Amniotic epithelial cell (primary cell): ENCODE measurements at regions not wholly inside any gene's neighbourhood (a gene's known extent, or its start where the extent isn't known, plus 50 kb on each side); places are given as distances from the start of the nearest gene placed in this dataset.

ENCODE experiments used
- DNase-seq: peaks from one replicate; pipeline ENCODE4 v3.0.0-alpha.2; 2010; ENCODE audit warnings: low read depth

DNA sequence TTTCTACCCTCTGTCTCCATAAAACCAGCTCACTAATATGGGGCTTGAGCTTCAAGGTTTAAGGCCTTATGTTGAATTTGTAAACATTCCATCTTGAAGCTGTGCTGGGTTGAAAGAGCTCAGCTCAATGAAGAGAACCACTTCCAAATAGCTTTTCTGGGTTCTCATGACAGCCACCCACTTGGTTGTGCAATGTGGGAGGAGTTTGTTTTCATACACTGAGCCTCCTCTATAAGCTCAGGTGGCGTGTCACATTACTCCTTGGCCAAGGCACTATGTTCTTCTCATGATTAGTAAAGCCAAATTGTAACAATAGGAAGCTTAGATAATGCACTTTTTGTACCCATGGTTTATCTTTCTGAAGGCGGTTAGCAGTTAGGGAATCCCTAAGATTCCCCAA is 265.6 kb downstream of the PTEN start:
- no peak for DNase-seq

DNA sequence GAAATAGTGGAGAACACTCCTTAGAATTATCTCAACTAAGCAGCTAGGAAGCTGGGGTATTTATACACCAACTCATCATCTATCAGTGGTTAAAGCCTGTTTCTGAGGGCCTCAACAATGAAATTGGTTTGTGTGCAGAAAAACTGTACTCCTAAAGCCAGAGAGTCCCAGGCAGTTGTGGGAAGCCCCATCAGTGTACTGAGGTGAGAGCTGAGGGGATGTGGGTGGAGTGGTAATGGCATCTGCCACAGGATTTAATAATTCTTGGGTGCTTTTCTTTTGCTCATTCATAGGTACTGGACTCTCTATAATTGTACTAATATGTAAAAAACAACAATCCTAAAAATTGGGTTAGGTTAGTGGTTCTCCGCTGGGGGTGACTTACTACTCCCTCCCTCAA is 267.5 kb downstream of the PTEN start:
- DNase-seq, result no peak

DNA sequence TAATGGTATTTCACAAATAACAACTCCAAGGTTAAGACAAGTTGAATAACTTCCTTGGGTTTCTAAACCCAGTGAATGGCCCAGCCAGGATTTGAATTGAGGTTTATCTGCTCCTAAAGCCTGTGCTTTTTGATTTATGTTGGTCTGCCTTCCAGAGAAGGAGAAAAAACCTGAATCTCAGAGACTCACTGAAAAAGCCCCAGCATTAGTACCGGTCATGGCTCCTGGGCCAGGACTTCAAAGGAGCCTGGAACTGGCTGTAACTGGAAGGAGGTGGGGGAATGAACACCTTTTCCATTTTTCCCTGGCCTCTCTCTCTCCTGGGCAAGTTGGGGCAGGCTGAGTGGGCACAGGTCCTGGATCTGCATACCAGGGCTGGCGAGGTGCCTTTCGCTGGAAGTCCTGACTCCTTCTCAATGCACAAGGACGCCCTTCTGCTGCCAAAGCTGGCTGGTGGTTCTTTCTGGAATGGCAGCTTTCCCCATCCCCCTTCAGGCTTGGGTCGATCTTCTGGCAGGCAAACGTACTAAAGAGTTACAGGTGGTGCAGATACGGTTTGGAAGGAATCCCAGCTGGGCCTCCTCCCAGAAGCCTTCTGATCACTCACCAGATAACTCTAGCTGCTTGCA is 268.2 kb downstream of the PTEN start:
- peak; percentile 79 for DNase-seq

DNA sequence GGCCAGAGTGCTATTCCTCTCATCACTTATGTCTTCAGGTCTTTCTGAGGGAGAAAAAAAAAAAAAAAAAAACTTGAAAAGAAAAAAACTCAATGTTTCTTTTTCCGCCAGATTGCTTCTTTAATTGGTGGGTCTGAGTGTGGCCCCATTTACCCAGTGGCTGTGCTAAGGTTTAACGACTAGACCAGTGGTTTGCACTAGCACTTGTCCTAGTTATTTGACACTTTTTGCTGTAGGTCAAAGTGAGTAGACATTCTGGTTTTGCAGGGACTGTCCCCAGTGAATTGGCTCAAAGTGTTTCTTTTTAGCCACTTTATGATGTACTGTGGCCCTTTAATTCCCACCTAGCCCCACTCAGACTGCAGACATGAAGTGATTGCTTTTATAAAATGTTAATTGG is 273.3 kb downstream of the PTEN start:
- no peak for DNase-seq

DNA sequence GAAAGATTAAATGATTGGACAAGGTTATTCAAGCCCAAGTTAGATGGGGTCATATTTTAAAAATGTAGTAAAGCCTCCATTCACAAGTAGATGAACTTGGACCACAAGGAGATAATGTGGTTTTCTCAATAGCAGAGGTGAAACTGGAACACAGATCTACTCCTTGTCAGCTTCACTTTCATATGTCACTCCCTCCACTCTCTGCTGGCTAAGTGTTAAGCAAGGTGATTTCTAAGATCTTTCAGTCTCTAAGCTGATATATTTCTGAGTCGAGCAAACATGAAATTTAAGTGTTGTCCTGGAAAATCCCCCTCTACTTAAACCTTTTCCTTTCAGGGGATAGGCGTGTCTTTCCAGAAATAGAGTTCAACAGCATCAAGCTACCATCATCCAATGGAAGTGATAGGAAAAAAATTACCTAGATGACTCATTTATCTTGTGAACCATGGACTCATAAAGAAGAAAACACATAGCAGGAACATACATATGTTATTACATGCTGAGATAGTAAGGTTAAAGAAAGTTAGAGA is 275.0 kb downstream of the PTEN start:
- DNase-seq, result no peak

DNA sequence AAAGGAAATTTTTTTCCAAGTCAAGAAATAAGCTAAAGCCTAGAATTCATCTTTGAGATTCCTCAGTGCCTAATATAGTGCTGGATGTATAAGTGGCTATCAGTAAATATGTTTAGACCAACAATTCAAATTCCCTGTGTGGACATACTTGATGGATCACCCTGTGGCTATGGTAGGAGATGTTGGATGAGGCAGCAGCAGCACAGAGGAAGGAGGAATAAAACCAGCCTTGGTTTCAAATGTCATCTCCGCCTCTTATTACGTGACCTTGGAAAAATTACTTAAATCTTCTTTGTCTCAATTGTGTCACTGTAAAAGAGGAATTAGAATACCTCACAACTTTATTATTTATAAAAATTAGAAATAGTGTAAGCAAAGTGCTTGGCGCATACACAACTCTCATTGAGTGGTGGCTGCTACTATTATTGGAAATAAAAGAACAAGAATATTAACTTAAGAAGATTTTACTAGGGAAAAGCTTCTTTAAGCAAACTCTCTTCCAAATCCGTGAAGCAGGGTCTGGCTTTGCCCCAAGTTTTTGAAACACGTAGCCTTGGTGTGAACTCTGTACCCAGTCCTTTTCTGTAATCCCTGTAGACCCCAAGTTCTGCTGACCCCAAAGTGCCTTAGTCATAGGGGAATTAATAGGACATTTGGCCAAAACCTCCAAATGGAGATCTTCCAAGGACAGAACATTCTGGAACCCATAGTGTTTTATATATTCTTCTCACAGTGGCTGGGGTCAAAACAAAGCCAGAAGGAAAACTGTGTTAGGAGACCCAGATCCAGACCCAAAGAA is 283.8 kb downstream of the PTEN start:
- no peak for DNase-seq

DNA sequence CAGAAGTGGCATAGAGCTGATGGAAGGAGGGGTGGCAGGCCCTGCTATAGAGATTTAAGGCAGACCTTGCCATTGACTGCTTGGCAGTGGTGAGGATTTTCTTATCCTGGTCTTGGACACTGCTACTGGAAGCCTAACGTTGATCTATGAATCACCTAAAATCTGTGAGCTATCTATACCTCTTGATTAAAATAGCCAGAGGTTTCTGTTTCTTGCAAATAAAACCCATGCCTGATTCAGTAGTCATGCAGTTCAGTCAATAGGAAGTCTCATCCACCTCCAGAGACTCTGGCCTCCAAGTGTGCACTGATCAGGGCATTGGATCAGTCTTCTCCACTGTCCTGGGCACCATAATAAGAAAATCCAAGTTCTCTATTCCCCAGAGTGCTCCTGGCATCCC is 286.5 kb downstream of the PTEN start:
- peak; percentile 14 for DNase-seq

DNA sequence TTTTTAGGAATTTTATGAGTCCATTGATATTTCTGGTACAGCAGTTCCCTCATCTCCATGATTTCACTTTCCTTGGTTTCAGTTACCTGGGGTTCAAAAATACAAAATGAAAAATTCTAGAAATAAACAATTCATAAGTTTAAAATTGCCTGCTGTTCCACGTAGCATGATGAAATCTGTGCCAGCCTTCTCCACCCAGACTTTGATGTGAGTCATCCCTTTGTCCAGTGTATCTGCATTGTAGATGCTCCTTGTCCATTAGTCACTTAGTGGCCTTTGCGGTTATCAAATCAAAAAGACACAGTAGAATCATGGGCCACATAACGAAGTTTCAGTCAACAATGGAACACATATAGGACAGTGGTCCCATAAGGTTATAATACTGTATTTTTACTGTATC is 286.9 kb downstream of the PTEN start:
- DNase-seq, result peak; percentile 86

DNA sequence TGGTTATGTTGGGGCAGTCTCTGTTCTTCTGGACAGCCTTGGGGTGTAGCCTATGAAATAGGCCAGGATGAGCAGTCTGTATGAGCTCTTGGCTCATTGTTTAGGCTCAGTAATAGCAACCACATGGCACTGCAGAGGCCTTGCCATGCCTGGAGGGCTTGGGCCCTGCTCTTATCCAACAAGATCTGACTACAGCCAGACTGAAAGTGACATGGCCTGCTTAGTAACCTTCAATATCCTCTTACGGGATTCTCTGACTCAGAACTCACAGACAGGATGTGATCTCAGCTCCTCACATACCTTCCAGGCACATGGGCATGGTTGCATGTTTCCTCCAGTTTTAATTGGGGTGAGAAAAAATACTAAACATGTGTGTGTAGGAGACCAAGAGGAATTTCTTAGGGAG is 289.3 kb downstream of the PTEN start:
- DNase-seq, result peak; percentile 78

DNA sequence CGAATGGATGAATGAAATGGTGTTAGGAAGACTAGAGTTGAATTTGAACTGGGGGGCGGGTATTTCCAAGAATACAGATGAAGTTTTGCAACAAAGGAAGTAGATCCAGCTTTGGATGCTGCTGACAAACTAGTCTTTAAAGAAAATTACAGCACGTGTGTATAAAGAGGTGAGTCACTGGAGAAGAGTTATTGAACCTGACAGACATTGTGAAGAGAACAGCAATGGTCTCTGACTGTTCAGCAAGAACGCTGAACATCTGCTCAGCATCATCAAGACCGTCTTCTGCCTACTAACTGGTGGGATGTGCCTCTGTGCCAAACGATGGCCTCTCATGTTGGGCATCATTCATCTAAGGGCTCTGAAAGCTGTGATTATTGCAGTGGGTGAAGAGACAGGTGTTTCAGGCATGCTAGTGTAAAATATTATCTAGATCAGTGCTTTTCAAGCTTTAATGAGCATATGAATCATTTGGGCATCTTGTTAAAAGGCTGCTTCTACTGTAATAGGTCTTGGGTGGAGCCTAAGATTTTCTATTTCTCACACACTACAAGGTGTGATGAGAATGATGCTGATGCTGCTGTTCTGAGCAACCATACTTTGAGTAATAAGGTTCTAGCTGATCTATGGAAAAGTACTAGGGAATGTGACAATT is 291.3 kb downstream of the PTEN start:
- peak; percentile 87 for DNase-seq

DNA sequence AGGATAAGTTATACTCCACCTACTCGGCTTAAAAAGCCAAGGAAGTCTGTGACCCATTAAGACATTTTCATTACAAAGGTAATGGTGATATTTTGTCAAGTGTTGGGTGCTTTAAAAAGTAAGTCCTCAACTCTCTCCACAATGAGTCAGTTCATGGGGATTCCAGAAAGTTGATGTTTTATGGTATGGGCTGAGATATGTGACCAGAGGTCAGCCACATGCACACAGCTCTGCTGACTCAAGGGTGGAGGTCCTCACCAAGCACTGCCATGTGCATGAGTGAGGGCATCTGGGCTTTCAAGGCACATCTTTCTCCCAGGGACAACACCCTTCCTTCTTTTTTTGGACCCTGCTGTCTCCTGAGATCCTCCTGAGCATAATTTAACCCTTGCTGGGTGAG is 292.9 kb downstream of the PTEN start:
- peak; percentile 71 for DNase-seq

DNA sequence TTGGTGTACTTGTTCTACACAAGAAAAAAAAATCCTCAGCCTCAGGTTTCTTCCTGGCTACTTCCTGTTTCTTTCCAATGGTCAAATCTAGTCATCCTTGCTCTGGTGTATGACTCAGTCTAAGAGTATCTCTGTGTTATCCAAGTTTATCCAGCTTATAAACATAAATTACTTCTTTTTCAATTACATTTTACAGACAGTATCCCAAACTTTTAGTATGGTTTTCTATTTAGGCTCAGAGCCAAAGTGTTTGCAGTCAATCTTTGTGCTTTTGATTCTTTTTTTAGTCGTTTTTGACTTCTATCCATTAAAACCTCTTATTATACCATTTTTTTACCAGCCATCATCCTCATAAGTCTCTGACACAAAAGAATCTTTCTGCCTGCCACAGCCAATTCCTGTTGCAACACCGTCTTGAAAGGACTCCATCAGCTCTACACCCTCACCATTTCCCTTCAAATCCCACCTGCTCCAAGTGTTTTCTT is 294.6 kb downstream of the PTEN start:
- DNase-seq, result peak; percentile 94

DNA sequence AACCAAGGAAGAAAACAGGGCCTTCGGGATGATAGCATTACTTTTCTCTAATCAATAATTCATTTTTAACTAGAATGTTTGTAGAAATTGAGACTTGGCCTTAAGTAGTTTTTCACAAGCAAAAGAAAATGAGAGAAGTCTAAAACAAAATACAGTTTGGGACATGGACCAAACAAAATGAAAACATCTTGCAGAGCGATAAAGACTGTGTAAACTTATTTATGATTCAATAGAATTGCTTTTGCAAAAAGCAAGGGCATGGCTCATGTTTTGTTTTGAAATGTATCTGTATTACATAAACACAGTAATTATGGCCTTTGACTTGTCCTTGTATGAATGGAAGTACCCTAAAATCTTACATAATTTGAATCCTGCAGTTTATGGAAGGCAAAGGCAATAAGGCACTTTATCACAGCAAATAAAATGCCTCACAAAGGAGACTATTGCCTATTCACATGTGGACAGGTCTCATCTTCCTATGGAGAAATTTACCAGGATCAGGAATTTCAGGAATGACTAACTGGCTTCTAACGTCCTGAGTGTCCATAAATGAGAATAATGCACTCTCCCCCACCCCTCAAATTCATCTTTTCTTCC is 295.2 kb downstream of the PTEN start:
- peak; percentile 24 for DNase-seq

DNA sequence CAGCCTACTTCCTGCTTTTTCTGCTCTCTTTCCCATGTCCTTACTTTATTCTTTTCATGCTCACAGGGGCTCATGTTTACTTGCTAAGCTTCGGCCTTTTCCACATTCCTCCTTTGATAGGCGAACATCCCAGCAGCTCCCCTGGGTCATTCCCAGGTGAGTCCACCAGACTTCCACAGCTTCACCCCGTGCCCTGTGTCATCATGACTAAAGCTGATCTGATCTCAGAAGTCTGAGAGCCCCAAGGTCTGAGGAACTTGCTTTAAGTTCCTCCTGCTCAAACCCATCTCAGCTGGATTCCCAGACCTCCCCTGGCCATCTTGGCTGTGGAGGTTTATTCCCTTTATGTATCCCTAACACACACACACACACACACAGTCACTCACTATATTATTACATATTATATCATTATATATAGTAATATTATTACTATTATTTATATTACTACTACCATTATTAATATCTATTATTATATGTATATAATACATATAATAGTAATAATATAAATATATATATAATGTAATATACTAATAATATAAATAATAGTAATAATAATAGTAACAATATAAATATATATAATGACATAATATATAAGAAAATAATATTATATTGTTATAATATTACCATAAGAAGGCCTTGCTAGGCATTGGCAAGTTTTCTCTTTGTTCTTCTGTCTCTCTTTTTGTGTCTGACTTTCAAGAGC is 295.9 kb downstream of the PTEN start:
- DNase-seq, result no peak

DNA sequence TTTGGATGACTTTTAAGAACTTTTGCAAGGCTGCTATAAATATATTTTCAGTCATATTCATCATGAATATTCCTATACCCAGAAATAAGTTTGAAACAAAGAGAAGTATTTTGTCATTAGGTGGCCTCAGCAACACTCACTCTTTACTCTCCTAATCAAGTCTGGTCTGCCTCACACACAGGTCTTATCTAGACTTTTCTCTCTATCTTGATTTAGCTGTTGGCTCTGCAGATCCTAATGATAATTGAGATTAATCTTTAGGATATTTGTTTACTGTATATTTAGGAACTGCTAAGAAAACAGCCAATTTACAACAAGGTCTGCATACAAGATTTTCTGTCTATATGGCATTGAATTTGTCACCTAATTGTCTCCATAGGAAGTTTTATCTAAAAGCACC is 297.6 kb downstream of the PTEN start:
- DNase-seq, result no peak

DNA sequence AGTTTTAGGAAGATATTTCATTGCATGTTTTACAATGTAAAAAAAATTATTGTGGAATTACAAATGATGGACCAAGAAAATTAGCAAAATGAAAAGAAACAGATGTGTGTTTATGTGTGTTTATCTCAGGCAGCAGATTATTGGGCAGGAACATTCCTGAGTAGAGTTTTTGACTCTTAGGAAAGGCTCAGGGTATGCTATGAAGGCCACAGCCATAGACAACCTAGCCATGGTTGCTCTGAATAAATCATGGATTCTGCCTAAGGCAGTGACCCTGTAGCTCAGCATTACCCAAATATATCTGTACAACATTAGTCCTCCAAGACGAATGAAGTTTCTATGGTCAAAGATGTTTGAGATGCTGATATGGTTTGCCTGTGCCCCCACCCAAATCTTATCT is 298.3 kb downstream of the PTEN start:
- peak; percentile 51 for DNase-seq

DNA sequence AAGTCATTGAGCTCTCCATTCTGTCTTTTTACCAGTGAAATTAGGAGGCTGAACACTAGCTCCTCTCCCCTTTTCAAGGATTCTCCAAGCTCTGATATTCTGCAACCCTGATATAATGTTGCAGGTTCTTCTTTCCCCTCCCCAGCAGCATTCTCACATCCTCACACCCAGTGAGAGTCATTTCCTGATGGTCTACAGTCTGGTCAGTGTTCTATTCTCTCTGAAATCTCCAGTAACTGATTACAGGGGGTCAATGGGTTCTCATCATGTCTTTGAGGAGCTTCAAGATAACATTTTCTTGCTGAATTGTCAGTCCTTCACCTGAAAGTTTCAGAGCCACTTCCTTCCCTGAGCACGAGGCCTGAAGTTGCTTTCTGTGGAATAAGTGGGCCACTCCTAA is 299.4 kb downstream of the PTEN start:
- no peak for DNase-seq

DNA sequence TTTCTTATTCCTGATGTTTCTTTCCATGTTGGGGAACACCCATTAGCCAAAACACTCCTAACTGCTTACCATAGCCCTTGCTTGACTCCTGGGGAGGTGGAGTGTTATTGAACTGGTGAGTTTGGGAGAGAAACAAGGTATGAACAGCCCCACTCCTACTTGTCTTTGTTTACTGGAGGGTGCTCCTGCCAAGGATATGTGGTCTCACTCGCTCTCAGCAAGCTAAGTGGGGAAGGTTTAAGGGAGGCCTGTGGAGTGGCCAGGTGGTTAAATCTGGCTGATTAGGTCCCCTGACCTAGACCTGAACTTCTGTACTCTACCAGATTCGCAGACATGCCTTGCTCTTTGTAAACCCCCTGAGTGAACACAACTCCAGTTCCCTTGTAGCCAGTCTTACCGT is 300.1 kb downstream of the PTEN start:
- no peak for DNase-seq

DNA sequence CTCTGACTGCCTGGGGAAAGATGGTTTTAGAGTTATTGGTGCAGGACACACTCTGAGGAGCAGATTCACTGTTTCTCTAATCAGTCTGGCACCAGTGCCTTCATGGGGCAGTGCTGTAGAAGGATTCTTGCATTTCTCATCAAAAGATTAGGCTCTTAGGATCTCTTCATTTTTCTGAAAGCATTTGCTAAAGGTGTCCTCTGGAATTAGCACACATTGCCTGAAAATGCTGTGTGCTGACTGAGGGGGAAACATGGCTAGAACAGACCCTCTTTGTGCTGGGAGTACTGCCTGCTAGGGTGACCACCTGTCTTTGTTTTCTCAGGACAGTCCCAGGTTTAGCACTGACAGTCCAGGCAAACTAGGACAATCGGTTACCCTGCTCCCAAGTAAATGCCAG is 301.0 kb downstream of the PTEN start:
- no peak for DNase-seq

DNA sequence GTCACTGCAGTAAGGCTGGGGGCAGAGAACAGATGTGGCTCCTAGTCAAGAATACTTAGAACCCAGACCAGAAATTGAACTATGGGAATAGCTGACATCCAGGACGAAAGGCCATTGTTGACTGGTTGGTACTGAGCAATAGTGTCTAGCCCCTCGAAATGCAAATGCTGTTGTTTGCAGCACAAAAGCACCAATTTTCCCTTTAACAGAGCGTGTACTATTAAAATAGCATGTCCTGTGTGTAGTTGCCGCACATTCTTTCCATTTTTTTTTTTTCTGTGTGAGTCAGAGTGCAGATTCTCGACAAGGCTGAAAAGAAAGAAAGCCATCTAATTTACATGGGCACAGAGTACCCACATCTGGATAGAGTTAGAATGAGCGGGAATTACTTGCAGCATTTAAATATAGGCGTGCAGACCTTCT is 302.4 kb downstream of the PTEN start:
- peak; percentile 48 for DNase-seq

DNA sequence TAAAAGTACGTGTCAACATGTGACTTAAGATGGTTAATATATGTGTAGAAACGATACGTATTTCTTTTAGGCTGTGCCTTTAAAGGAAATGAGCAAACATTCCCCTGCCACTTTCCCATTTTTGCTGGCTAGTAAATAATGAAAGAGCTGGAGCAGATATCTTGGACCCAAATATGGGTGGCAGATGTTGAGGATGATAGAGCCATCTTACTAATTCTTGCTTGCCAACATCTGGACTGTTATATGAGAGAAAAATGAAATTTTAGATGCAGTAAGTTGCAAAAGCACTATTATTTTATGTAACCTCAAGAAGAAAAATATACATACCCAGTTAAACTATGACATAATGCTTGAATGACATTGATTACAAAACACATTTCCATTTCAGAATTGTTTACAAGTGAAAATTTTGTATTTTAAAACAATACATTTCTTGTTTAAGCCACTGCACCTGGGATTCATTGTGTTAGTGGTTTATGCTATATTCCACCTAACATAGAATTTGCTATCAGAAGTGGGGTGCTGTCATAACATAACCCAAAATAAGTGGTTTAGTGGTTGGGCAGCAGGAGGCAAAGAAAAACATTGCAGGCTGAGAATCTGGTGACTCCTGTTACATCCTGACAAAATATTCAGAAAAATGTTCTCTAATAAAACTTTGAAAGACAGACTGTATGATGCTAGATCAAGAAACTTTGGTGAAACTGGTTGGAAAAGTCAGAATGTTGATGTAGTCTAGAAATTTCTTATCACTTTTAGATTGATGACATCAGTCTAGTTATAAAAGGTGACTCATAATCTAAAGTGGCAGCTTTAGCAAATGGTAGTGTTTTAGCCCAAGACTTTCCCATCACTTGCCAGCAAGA is 305.0 kb downstream of the PTEN start:
- no peak for DNase-seq
